Skeletal muscle cell (primary cell): ENCODE measurements at regions not wholly inside any gene's neighbourhood (a gene's known extent, or its start where the extent isn't known, plus 50 kb on each side); places are given as distances from the start of the nearest gene placed in this dataset.
A peak's percentile ranks its signal among the peaks of the same experiment; 100 is the strongest.
"Not testable (repeated sequence)": the region's sequence is repeated elsewhere in the genome, so short reads cannot be mapped to it uniquely, and the experiment has no call there.

Source experiments
- DNase-seq: peaks from one replicate; pipeline ENCODE4 v3.0.0-alpha.2; 2010; ENCODE audit warnings: low read depth
- H3K4me3 ChIP-seq: 2 replicates; pipeline ENCODE4 v1.5.1; 2011; ENCODE audit warnings: low read depth, mild to moderate bottlenecking, control low read depth, low read length, moderate library complexity

DNA sequence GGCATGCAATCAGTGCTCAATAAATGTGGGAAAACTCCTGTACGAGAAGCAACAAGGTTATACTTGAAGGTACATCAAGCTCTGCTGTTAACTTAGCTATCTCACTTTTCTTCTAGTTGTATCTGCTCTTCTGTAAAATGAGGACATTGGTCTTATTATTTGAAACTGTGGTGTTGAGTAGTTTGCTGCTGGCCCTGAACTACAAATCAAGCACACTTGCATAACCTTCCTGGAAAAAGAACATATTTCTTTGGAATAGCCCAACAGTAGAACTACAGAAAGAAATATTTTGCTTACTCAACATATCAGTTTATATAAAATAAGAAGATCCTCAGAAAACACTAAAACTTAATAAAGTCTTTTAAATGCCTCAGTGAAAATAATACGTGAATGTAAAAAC, 203.0 kb downstream of the KCTD12 start:
- DNase-seq, result no peak
- no peak overlapping the region for H3K4me3 ChIP-seq

DNA sequence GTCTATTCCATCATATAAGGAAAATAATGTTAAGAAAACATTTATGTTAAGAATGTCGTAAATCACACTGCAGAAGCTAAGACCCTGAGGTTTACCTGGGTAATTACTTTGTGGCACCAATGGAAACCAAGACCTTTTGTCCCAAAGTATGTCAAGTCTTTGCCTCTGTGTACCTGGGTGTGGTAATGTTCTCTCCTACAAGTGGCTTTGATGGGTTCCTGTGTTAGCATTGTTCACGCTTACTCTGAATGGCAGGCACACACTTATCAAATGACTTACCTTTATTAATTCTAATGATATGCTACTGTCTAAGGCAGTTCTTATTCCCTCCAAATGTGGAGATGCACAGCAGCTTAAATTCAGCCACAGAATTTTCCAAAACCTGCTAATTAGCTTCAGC, 206.1 kb downstream of the KCTD12 start:
- H3K4me3 ChIP-seq, result no peak overlapping the region
- no peak for DNase-seq

DNA sequence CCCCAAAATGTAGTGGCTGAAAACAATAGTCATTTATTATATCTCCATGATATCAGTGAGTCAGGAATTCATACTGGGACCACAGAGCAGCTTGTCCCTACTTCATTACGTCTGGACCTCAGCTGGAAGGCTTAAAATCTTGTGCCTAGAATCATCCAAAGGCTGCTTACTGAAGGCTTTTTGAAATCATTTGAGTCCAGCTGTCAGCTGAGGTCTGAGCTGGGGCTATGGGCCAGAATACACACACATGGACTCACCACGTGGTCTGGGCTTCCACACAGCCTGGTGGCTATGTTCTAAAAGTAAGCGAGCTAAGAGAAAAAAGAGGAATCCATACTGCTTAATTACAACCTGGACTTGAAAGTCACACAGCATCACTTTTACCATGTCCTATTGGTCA, 209.2 kb downstream of the KCTD12 start:
- DNase-seq, result peak; percentile 72
- no peak overlapping the region for H3K4me3 ChIP-seq

DNA sequence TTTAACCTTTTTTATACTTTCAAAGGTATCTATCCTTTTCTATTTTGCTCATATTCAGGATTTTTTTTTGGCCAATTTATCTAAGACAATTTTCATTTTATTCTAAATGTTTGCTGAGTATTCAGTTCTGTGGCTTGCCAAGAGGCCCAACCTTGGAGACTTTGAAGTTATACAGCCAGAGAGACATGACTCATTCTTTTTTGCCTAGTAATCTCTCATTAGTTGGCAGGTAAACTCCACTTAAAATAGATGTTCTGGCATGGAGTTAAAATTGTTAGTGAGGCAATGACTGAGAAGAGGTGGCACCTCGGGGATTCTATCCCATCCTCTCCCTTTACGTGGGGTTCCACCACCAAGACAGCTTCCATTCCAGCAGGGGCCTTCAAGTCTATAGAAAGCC, 213.8 kb downstream of the KCTD12 start:
- DNase-seq, result peak; percentile 23
- H3K4me3 ChIP-seq, result no peak overlapping the region

DNA sequence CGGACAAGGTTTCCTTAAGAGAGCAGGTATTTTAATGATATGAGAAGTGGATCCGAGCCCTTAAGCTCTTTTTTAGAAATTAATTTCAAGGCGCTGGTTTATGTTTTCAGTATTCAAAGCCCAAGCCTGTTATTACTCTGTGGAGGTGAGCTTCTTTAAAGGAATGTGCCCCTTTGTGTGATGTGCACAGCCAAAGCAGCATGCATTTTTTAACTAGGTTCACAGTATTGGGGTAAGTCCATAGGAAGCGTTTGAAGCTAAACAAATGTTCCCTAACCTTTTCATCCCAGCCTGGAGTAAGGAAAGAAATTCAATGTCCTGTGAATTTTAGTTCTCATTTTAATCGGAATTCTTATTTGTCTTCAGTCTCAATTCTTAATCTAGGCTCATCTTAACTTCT, 217.5 kb downstream of the KCTD12 start:
- no peak overlapping the region for H3K4me3 ChIP-seq
- DNase-seq, result no peak

DNA sequence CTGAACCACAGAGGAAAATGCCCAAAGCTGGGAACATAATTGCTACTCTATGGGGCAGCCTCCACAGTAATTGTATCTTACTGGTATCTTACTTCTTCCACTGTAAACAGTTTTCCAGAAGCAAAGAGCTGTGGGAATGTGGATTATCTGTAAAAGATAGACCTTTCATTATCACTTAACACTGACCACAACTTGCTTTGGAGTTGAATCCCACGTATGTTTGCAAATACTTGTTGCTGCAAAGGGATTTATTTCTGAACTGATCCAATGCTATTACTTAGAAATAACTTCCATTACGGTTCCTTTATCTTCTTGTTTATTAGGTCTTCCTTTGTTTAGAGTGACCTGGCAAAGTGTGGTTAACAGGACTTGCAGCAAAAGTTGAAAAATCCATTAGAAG, 218.1 kb downstream of the KCTD12 start:
- no peak overlapping the region for H3K4me3 ChIP-seq
- no peak for DNase-seq

DNA sequence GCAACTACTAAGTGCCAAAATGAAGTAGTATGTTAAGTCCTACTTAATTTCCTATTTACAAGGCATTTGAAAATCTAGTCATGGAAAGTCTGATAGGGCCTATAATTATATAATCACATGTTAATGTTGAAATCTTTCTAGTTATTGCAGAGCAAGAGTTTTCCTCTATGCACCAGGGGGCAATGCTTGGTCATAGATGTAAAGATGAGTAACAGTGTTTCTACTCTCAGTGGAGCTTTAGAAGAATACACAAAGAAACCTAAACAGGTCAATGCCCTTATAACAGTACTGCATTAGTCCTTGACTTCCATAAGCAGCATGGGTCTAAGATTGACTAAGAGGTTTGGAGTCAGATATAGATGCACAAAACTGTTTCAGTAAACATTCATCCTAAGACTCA, 218.7 kb downstream of the KCTD12 start:
- no peak overlapping the region for H3K4me3 ChIP-seq
- DNase-seq, result peak; percentile 40

DNA sequence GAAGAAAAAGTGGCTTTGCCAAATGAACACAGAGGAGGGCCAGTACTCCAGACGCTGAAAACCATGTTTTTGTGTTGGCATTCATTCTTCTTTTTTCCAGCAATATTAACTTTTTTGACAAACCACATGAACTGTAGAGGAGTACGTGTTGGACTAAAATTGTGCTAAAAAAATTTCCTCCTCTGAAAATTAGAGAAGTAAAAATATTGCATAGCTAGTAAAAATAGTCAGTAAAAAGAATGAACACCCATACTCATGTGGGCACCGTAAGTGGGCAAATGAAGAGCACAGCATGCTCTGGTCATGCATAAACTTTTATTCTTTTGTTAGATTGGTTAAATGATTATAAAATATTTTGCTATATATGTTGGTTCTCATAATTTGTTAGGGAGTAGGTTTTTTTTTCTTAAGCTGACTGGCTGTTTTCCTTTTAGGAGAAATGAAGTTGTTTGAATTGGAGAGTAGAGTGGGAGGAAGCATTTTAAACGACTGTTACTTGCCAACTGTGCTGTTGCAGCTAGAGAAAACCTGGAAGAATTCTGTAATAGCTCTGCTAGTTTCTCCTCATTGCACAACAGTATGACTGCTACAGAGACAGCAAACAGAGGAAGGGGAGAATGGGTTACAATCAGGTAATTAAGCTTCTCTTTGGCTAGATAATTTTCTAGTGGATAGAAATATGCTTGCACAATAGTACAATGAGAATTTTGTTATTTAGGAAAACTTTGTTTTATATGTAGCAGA, 222.4 kb downstream of the KCTD12 start:
- no peak for DNase-seq
- no peak overlapping the region for H3K4me3 ChIP-seq

DNA sequence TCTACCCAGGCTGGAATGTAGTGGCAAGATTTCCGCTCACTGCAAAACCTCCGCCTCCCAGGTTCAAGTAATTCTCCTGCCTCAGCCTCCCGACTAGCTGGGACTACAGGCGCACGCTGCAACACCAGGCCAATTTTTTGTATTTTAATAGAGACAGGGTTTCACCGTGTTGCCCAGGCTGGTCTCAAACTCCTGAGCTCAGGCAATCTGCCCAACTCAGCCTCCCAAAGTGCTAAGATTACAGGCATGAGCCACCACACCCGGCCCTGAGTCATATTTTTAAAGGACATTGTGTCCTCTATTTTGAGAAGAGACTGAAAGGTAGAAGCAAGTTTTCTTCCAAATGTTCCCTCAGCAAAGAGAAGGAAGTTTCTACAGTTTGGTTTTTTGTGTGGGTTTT, 227.1 kb downstream of the KCTD12 start:
- DNase-seq, H3K4me3 ChIP-seq: not testable (repeated sequence)

DNA sequence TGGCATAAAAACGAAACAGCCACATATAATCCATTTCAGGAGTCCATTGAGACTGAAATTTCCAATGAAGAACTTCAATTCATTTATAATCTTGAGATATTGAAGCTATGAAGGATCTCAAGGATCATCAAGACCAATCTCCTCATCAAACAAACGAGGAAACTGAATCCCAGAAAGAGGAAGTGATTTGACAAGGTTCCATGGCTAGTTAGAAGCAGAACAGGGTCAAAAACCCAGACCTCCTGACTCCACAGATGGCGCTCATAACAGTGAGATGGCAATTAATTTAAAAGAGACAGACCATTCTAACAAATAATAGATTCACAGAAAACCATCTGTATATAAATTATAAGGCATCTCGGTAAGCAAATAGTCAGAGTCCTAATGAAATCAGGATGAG, 229.7 kb downstream of the KCTD12 start:
- H3K4me3 ChIP-seq, result no peak overlapping the region
- DNase-seq, result no peak

DNA sequence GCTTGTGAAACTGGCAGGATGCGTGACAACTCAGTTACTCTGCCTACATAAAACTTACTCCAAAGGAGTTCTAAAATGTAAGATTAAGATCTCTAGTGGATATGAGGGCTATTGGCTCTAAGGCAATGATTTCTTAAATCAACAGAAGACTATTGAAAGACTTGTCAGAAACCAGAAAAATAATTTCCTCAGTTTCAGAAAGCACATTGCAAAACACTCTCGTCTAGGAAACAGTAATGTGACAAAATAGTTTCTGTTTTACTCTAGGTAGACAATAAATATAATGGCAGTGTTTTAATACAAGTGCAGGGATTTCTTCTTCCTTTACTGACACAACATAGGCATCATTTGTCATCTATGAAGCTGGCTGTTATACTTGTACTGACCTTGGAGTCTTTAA, 230.1 kb downstream of the KCTD12 start:
- no peak overlapping the region for H3K4me3 ChIP-seq
- DNase-seq, result no peak

DNA sequence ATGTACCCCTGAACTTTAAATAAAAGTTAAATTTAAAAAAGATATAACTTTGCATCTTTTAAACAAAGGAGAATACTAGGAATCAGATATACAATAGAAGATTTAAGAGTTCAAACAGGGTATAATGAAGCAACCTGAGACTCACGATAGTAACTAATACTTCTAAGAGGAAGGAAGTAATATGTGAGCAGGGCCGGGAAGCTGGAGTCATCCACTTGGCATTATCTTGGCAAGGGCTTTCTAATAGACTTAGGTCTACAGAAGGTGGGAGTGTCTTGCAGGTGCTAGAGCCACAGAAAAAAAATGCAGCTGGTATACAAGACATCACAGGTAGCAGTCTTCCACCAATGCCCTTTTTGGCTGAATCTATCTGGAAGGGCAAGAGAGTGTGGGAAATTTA, 231.9 kb downstream of the KCTD12 start:
- no peak for DNase-seq
- no peak overlapping the region for H3K4me3 ChIP-seq

DNA sequence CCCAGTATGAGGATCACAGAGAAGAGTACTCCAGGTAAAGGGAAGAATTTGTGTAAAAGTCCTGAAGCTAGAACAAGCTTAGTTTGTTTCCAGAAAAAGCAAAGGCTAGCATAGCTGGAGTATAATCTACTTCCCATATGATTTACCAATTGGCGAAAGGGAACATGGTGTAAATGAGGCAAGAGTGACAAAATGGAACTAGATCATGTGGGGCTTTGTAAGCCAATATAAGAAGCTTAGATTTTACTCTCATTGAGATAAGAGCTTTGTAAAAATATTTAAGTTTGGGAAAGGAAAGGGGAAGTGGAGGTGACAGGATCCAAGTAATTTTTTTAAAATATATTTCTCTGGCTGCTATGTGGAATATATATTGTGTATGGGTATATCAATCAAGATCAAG, 234.9 kb downstream of the KCTD12 start:
- DNase-seq, result no peak
- H3K4me3 ChIP-seq, result no peak overlapping the region

DNA sequence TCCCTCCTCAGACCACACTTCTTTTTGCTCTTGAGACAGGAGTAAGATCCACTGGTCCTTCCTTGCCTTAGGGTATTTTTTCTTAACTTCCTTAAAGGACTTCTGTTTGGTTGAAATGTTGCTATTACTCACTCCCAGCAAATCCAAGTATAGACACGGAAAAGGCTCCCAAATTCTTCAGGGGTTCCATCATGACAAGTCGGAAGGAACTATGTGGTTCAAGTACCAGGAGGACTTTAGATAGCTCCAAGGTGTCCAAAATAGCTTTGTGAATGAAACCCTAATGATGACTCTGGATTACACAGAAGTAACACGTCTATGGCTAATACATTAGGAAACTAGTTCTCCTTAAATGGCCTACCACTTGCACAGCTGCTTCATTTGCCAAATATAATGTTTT, 238.7 kb downstream of the KCTD12 start:
- H3K4me3 ChIP-seq, result no peak overlapping the region
- no peak for DNase-seq

DNA sequence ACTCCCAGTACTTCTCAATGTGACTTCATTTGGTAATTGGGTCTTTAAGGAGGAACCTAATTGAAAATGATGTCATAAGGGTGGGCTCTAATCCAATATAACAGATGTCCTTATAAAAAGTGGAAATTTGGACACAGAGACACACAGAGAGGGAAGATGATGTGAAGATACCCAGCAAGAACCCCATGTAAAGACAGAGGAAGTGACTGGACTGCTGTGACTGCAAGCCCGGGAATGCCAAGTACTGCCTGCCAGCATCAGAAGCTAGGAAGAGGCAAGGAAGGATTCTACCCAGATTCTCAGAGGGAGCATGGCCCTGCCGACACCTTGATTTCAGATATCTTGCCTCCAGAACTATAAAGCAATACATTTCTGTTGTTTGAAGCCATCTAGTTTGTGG, 239.3 kb downstream of the KCTD12 start:
- DNase-seq, result no peak
- no peak overlapping the region for H3K4me3 ChIP-seq

DNA sequence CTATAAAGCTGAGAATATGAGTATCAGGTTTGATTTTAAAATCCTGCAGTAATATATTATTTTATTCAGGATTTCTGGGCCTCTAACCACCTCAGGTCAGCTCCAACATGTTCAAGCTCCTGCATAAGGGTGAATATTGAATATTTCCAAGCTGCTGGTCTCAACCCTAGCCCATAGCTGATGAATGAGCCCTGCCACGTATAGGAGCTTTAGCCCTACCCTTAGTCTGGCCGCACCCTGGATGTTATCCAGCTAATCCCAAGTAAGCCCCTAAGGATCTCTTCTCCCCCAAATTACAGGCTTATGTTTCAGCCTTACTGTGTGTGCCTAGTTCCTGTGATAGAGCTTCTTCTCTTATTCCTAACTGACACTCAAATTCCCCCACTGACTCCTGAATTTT, 240.6 kb downstream of the KCTD12 start:
- no peak for DNase-seq
- no peak overlapping the region for H3K4me3 ChIP-seq

DNA sequence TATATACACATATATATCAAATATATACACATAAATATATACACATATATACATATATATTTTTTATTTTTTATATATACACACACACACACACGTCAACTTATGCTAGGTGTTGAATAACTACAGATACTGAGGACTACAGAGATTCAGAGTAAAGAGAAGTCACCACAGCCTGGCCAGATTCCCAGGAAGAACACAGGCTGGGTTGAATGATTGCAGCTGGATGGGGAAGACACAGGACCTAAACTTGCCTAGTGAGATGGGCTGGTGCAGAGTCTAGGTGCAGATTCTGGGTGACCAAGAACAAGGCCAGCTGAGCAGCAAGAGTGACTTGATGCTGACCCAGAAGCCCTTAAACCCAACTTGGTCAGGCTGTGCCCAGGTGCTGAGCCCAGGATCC, 241.3 kb downstream of the KCTD12 start:
- no peak overlapping the region for H3K4me3 ChIP-seq
- no peak for DNase-seq

DNA sequence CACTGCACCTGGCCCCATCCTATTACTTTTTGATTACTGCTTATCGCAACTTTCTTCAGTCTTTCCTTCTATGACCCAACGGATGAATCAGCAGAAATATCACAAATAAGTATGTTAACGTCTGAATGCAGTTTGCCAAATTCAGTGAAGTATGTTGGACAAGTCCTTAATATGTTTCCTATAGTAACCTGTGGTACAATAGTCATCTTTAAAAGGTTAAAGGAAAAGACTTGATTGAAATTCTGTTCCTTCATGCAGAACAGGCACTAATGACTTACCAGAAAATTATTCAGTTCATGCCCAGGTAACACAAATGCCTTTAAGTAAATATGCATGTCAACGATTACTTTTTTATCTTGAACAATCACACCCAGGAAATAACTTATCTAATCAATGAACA, 242.6 kb downstream of the KCTD12 start:
- DNase-seq, result no peak
- no peak overlapping the region for H3K4me3 ChIP-seq

DNA sequence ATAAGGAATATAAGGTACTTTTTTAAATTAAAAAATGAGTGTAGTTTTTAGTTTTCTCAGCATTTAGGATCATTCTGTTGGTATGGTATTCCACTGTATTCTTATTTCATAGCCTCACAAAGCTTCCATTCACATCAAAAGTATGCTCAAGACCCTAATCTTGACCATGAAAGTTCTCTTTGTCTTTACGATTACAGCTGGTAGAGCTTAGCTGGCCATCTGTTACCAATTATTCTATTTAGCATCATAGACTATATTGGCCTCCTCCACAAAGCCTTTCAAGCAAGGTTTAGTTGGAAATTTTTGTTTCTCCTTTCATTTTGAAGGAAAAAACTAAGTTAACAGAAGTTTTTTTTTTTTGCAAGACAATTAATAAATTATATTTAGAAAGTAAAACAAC, 245.1 kb downstream of the KCTD12 start:
- DNase-seq, result no peak
- H3K4me3 ChIP-seq, result no peak overlapping the region

DNA sequence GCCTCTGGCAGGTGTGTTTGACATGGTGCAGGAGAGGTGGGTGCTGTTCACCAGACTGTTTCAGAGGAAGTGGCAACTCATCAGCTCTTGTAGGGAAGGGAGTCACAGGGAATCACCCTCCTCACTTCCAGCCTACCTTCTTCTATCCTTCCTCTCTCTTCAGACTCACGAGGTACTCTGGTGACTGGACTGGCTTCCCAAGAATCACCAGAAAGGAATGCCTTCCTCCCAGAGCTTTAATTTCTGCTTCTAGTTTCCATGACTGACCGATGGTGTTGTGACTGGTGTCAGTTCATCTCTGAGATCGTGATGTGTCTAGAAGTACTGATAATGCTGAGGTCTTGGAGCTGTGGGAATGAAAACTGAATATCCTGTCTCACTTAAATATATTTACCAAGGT, 247.3 kb downstream of the KCTD12 start:
- DNase-seq, result no peak

DNA sequence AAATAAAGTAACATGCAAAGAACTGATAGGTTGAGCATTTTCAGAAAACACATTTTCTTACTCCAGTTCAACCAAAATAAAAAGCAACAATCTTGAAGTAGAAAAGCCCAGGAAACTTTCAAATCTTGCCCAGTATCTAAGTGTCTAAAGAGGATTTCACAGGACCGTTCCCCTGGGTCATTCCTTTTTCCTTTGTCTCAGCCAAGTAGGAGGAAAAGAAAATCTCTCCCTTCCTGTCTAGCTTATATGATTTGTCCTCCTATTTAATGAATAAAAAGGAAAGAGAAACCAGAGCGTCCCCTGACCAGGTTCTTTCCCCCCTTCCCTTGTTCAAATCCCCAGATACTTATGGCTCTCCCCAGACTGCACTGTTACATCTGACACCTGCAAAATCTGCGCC, 248.0 kb downstream of the KCTD12 start:
- DNase-seq, result no peak
- H3K4me3 ChIP-seq, result no peak overlapping the region

More for the DNA sequence above, 247.3 kb downstream of the KCTD12 start:
- no peak overlapping the region for H3K4me3 ChIP-seq

DNA sequence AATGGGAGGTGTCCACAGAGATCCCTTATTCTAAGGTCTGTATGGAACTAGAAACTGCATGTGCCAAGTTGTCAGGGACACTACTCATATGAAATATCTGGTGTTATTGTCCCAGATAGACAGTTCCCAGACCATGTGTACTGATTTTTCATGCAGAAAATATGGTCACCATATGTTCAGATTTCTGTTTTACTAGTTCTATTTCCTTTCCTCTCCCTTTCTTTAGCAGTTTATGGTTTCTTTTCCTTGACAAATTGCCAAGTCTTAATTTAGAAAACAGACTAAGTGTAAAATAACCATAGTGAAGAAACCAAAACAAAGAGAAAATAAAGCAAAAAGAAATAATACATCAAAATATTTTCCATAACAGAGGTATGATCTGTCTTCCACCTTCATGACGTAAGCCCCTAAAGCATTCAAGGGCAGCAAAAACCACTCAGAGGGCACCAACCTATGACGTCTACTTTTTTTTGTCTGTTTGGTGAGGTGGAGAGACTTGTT, 248.5 kb downstream of the KCTD12 start:
- no peak for DNase-seq
- no peak overlapping the region for H3K4me3 ChIP-seq
